ENCODE measurements at regions not wholly inside any gene's neighbourhood (a gene's known extent, or its start where the extent isn't known, plus 50 kb on each side); places are given as distances from the start of the nearest gene placed in this dataset.

DNA sequence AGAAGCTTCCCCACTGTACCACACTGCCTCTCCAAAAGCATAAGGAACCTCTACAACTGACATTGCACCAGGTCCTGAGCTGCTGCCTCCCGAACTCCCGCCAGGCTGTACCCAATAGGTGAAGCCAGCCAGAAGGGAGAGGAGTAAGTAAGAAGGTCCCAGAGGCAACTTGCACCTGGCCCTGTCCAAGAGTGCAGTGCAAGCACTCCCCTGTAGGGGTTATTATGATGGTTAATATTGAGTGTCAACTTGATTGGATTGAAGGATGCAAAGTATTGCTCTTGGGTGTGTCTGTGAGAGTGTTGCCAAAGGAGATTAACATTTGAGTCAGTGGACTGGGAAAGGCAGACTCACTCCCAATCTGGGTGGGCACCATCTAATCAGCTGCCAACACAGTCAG is 879.3 kb upstream of the SLIT2 start:
- TF ChIP-seq, protein P1, sequence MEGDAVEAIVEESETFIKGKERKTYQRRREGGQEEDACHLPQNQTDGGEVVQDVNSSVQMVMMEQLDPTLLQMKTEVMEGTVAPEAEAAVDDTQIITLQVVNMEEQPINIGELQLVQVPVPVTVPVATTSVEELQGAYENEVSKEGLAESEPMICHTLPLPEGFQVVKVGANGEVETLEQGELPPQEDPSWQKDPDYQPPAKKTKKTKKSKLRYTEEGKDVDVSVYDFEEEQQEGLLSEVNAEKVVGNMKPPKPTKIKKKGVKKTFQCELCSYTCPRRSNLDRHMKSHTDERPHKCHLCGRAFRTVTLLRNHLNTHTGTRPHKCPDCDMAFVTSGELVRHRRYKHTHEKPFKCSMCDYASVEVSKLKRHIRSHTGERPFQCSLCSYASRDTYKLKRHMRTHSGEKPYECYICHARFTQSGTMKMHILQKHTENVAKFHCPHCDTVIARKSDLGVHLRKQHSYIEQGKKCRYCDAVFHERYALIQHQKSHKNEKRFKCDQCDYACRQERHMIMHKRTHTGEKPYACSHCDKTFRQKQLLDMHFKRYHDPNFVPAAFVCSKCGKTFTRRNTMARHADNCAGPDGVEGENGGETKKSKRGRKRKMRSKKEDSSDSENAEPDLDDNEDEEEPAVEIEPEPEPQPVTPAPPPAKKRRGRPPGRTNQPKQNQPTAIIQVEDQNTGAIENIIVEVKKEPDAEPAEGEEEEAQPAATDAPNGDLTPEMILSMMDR (IDR thresholded peaks at IDR 0.05; ENCODE audit: insufficient read depth, low read length) = no peak
- TF ChIP-seq, protein P2, sequence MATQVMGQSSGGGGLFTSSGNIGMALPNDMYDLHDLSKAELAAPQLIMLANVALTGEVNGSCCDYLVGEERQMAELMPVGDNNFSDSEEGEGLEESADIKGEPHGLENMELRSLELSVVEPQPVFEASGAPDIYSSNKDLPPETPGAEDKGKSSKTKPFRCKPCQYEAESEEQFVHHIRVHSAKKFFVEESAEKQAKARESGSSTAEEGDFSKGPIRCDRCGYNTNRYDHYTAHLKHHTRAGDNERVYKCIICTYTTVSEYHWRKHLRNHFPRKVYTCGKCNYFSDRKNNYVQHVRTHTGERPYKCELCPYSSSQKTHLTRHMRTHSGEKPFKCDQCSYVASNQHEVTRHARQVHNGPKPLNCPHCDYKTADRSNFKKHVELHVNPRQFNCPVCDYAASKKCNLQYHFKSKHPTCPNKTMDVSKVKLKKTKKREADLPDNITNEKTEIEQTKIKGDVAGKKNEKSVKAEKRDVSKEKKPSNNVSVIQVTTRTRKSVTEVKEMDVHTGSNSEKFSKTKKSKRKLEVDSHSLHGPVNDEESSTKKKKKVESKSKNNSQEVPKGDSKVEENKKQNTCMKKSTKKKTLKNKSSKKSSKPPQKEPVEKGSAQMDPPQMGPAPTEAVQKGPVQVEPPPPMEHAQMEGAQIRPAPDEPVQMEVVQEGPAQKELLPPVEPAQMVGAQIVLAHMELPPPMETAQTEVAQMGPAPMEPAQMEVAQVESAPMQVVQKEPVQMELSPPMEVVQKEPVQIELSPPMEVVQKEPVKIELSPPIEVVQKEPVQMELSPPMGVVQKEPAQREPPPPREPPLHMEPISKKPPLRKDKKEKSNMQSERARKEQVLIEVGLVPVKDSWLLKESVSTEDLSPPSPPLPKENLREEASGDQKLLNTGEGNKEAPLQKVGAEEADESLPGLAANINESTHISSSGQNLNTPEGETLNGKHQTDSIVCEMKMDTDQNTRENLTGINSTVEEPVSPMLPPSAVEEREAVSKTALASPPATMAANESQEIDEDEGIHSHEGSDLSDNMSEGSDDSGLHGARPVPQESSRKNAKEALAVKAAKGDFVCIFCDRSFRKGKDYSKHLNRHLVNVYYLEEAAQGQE (IDR thresholded peaks at IDR 0.05; ENCODE audit: insufficient replicate concordance, low read depth) = no peak
- no peak for TF ChIP-seq POLR2AphosphoS5 (IDR thresholded peaks at IDR 0.05; ENCODE audit: low read depth)

All from HL-60 (cell line).